CD4-positive, alpha-beta T cell (primary cell): ENCODE measurements at regions not wholly inside any gene's neighbourhood (a gene's known extent, or its start where the extent isn't known, plus 50 kb on each side); places are given as distances from the start of the nearest gene placed in this dataset.

Experiments
- ATAC-seq: fragments of 200-7000 bp; cut with Tn5 transposase; one replicate; pipeline ENCODE4 v1.10.0; 2022; ENCODE audit warnings: mild to moderate bottlenecking; ENCODE audit not compliant: poor library complexity
- CTCF ChIA-PET: fragments of 350-600 bp; sonication (Branson Sonifier 250); formaldehyde crosslinking; loops from one replicate; lab custom pipeline; 2021; ENCODE audit warnings: antibody characterized with exemption, inconsistent platforms; lab: Charles Lee
- POLR2A ChIA-PET: fragments of 350-600 bp; sonication (Branson Sonifier 250); formaldehyde crosslinking; loops from one replicate; lab custom pipeline; 2021; ENCODE audit warnings: antibody characterized with exemption, inconsistent platforms; lab: Charles Lee
- DNase-seq, 14 experiments: peaks; one replicate each; pipeline ENCODE4 v3.0.0-alpha.2; 2013 to 2020; ENCODE audit warnings: mixed read lengths in 2 of 14
- H3K27ac ChIP-seq, 2 donors: one replicate each; pipeline versions ENCODE4 v1.5.1 to v1.7.0; 2013; ENCODE audit warnings: low read length in 2 of 2, low read depth in 1 of 2, mild to moderate bottlenecking in 1 of 2
- H3K27me3 ChIP-seq, 2 experiments: 1 replicate in 1 of 2; 2 replicates in 1 of 2; pipeline versions ENCODE4 v1.6.1 to v1.7.0; 2013; ENCODE audit warnings: low read length in 2 of 2, control low read depth in 1 of 2, mild to moderate bottlenecking in 1 of 2, moderate library complexity in 1 of 2; ENCODE audit not compliant: insufficient read depth in 2 of 2, control insufficient read depth in 1 of 2
- H3K36me3 ChIP-seq: one replicate; pipeline ENCODE4 v1.6.1; 2013; ENCODE audit warnings: low read length, control low read depth; ENCODE audit not compliant: insufficient read depth
- H3K4me1 ChIP-seq: one replicate; pipeline ENCODE4 v1.6.1; 2013; ENCODE audit warnings: low read length, control low read depth; ENCODE audit not compliant: insufficient read depth
- H3K4me3 ChIP-seq: one replicate; pipeline ENCODE4 v1.5.1; 2013; ENCODE audit warnings: mild to moderate bottlenecking, low read length, moderate library complexity
- H3K9me3 ChIP-seq, 2 experiments: 1 replicate in 1 of 2; 2 replicates in 1 of 2; pipeline versions ENCODE4 v1.6.1 to v1.7.0; 2013; ENCODE audit warnings: low read length in 2 of 2, mild to moderate bottlenecking in 2 of 2, control low read depth in 1 of 2, moderate library complexity in 1 of 2; ENCODE audit not compliant: control insufficient read depth in 1 of 2, insufficient read depth in 1 of 2
- H3K27ac Mint-ChIP-seq: one replicate; pipeline ENCODE4 v1.8.0; 2020; ENCODE audit warnings: mixed read lengths
- H3K27me3 Mint-ChIP-seq: one replicate; pipeline ENCODE4 v1.8.0; 2021; ENCODE audit warnings: mixed read lengths
- H3K36me3 Mint-ChIP-seq: one replicate; pipeline ENCODE4 v1.8.0; 2021; ENCODE audit warnings: low read depth, mixed read lengths
- H3K4me1 Mint-ChIP-seq: one replicate; pipeline ENCODE4 v1.8.0; 2021; ENCODE audit warnings: low read depth, mixed read lengths
- H3K4me3 Mint-ChIP-seq: one replicate; pipeline ENCODE4 v1.8.0; 2020; ENCODE audit warnings: mild to moderate bottlenecking, mixed read lengths
- H3K9me3 Mint-ChIP-seq: one replicate; pipeline ENCODE4 v1.8.0; 2020; ENCODE audit warnings: mixed read lengths
- intact Hi-C, 2 experiments: fragments of 100-400 bp; cut with DNase I in 1 of 2; cut with micrococcal nuclease in 1 of 2; formaldehyde crosslinking; loops; one replicate each; pipeline versions ENCODE4 v1.15.1 to v1.9.0; 2023 to 2025; cut with DNase I, micrococcal nuclease
- TF ChIP-seq, protein P1 (sequence below): fragments of 200-600 bp; IDR thresholded peaks from one replicate; pipeline ENCODE4 v1.8.0; 2022; ENCODE audit warnings: antibody characterized with exemption, mild to moderate bottlenecking

- no peak overlapping the region for H3K4me3 Mint-ChIP-seq
- ChIA-PET CTCF (no interaction called here), POLR2A (no interaction called here)
- Histone ChIP-seq H3K9me3 (peaks cover 0 to 5% of the 10 kb centered on the region in 2 experiments), H3K4me1 (no peaks in the 10 kb centered on the region), H3K4me3 (no peak overlapping the region), H3K27me3 (no peaks in the 10 kb centered on the region), H3K36me3 (no peaks in the 10 kb centered on the region), H3K27ac (no peak overlapping the region)
- peaks cover 21% of the 10 kb centered on the region for H3K27me3 Mint-ChIP-seq
- intact Hi-C loops = no loop called here
- H3K4me1 Mint-ChIP-seq = no peaks in the 10 kb centered on the region
- no peak overlapping the region for H3K27ac Mint-ChIP-seq
- no peak for DNase-seq
- TF ChIP-seq, protein P1, sequence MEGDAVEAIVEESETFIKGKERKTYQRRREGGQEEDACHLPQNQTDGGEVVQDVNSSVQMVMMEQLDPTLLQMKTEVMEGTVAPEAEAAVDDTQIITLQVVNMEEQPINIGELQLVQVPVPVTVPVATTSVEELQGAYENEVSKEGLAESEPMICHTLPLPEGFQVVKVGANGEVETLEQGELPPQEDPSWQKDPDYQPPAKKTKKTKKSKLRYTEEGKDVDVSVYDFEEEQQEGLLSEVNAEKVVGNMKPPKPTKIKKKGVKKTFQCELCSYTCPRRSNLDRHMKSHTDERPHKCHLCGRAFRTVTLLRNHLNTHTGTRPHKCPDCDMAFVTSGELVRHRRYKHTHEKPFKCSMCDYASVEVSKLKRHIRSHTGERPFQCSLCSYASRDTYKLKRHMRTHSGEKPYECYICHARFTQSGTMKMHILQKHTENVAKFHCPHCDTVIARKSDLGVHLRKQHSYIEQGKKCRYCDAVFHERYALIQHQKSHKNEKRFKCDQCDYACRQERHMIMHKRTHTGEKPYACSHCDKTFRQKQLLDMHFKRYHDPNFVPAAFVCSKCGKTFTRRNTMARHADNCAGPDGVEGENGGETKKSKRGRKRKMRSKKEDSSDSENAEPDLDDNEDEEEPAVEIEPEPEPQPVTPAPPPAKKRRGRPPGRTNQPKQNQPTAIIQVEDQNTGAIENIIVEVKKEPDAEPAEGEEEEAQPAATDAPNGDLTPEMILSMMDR = no peak
- no peak for ATAC-seq
- no peaks in the 10 kb centered on the region for H3K36me3 Mint-ChIP-seq
- H3K9me3 Mint-ChIP-seq = no peaks in the 10 kb centered on the region
Observed at GRCh38 chr14:62280366-62280765, 518.1 kb downstream of the SNAPC1 start.

DNA sequence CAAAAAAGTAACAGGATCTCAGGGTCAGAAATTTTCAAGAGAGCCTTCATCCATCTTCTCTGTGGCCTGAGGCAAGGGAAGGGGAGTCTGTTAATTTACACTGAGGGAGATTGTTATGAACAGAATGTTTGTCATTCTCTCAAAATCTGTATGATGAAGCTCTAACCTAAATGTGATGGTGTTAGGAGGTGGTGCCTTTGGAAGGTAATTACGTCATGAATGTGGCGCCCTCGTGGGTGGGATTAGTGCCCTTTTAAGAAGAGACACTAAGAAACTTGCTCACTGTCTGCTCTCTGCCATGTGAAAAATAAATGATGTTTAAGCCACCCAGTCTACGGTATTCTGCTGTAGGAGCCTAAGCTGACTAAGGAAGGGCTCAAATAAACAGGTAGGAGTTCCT, 521.6 kb downstream of the SNAPC1 start:
- Mint-ChIP-seq H3K4me3 (no peak overlapping the region), H3K27ac (no peak overlapping the region), H3K9me3 (no peaks in the 10 kb centered on the region), H3K27me3 (peaks cover 8% of the 10 kb centered on the region), H3K36me3 (no peaks in the 10 kb centered on the region), H3K4me1 (no peaks in the 10 kb centered on the region)
- H3K27ac ChIP-seq = no peak overlapping the region
- H3K36me3 ChIP-seq = no peaks in the 10 kb centered on the region
- peaks cover 0 to 5% of the 10 kb centered on the region in 2 experiments for H3K9me3 ChIP-seq
- TF ChIP-seq, protein P1 = no peak
- DNase-seq (no peak), ATAC-seq (no peak)
- intact Hi-C loops = no loop called here
- ChIA-PET CTCF (no interaction called here), POLR2A (no interaction called here)
- no peaks in the 10 kb centered on the region for H3K27me3 ChIP-seq
- H3K4me3 ChIP-seq = no peak overlapping the region
- H3K4me1 ChIP-seq = no peaks in the 10 kb centered on the region

DNA sequence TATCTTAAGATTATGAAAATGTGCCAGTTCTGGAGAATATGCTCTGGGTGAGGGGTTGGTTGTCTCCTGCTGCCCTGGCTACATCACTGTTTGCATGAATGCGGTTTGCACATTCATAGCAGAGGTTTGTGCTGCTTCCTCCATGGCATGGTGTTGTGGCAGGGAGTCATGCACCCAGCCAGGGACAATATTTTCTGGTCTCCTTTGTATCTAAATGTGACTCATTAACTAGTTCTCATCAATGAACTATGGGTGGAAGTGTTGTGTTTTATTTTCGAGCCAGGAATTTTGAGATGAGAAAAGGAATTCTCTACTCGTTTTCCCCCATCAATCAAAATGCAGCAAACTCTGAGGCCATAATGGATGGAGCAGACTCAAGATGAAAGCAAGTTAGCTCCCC, 527.3 kb downstream of the SNAPC1 start:
- Histone ChIP-seq H3K27ac (no peak overlapping the region), H3K4me1 (no peaks in the 10 kb centered on the region), H3K36me3 (no peaks in the 10 kb centered on the region), H3K9me3 (no peaks in the 10 kb centered on the region), H3K27me3 (no peaks in the 10 kb centered on the region), H3K4me3 (no peak overlapping the region)
- no peaks in the 10 kb centered on the region for H3K27me3 Mint-ChIP-seq
- no peak overlapping the region for H3K27ac Mint-ChIP-seq
- no peaks in the 10 kb centered on the region for H3K36me3 Mint-ChIP-seq
- H3K4me1 Mint-ChIP-seq = no peaks in the 10 kb centered on the region
- intact Hi-C loops = no loop called here
- ChIA-PET CTCF (no interaction called here), POLR2A (no interaction called here)
- DNase-seq (no peak), ATAC-seq (no peak)
- H3K4me3 Mint-ChIP-seq = no peak overlapping the region
- TF ChIP-seq, protein P1 = no peak
- H3K9me3 Mint-ChIP-seq = no peaks in the 10 kb centered on the region
